Hypothalamus (tissue), 51 donors: ENCODE measurements at regions not wholly inside any gene's neighbourhood (a gene's known extent, or its start where the extent isn't known, plus 50 kb on each side); places are given as distances from the start of the nearest gene placed in this dataset.

Experiments
- DNase-seq, 51 donors: peaks; one replicate each; lab custom pipeline; 2025; lab: John Stamatoyannopoulos, UW

DNA sequence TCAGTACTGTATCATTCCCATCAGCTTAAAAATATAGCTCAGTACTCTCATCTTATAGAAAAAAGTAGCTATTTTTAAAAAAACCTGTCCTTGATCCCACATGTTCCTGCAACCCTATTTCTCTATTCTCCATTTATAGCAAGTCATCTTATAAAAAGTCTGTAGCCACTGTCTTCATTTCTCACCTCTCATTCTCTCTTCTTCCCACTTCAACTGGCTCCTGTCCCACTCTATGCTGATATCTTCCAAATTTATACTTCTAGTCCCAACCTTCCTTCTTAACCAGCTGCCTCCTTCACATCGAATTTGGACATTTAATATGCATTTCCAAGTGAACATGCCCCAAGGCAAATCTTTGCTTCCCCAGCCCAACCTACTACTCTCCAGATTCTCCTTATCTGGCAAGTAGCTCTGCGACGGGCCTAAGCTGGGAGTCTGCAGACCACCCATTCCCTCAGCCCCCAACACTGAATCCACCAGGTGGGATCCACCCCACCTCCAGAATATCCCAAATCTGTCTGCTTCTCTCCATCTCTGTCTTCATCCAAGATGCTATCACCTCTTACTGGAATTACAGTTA, 52.0 kb upstream of the TANC2 start:
- no peak for DNase-seq

- no peak for DNase-seq
These were observed 53.7 kb upstream of the TANC2 start for GRCh38 chr17:62912363-62912762.

GRCh38 chr17:62911114-62911513, 54.9 kb upstream of the TANC2 start:
- peak in 1 of 51 donors; percentile 9 for DNase-seq

- DNase-seq = no peak
These were observed 55.8 kb upstream of the TANC2 start for GRCh38 chr17:62910277-62910676.

DNA sequence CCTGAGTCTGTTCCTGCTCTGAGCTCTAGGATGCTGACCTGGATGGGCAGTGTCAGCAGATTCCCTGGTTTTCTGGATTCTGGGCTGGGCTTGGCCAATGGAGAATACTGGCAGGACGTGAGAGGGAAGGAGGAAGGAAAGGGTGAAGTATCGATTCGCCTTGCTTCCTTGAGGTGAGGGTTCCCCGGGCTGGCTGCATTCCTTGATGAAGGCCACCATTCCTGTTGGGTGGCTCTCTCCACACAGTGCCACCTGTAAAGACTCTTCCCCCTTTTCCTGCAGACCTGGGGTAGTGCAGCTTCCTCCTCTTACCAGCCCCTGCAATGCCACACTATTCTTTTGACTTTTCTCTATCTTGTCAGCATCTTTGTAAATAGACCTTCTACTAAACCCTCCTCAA, 58.1 kb upstream of the TANC2 start:
- DNase-seq = no peak

DNA sequence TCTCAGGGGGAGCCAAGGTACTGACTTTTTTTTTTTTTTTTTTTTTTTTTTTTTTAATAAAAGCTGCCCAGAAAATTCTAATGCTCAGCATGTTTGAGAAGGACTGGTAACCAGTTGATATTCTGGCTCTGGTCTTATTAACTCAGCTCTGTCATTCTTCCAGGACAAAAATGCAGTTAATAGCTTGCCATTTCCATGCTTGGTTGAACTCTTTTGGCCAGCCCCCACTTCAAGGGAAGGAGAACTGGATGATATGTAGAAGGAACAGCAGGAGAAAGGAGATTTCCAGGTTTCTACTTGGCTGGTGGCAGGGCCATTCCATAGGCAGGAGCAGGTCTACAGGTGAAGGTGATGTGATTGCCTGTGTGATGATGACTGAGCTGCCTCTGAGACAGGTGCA, 59.2 kb upstream of the TANC2 start:
- DNase-seq = no peak

DNA sequence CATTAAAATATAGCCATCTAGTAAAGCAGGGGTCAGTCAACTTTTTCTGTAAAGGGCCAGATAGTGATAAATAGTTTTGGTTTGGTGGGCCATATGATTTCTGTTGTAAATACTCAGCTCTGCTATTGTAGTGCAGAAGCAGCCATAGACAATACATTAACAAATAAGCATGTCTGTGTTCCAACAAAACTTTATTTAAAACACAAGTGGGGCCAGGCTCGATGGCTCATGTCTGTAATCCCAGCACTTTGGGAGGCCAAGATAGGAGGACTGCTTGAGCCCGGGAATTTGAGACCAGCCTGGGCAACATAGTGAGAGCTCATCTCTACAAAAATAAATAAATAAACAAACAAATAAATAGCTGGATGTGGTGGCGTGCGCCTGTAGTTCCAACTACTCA, 60.8 kb upstream of the TANC2 start:
- DNase-seq = no peak

- no peak for DNase-seq
These were observed 63.4 kb upstream of the TANC2 start for GRCh38 chr17:62902531-62903220.

GRCh38 chr17:62901544-62901943, 64.5 kb upstream of the TANC2 start:
- no peak for DNase-seq

DNA sequence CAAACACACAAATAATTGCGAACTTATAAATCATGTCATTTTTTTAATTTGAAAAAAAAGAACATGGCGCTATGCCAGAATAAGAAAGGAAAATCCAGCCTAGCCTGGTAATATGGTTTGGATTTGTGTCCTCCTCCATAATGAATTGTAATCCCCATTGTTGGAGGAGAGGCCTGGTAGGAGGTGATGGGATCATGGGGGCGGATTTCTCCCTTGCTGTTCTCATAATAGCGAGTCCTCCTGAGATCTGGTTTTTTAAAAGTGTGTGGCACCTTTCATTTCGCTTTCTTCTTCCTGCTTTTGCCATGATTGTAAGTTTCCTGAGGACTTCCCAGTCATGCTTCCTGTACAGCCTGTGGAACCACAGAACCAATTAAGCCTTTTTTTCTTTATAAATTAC, 65.9 kb upstream of the TANC2 start:
- no peak for DNase-seq

DNA sequence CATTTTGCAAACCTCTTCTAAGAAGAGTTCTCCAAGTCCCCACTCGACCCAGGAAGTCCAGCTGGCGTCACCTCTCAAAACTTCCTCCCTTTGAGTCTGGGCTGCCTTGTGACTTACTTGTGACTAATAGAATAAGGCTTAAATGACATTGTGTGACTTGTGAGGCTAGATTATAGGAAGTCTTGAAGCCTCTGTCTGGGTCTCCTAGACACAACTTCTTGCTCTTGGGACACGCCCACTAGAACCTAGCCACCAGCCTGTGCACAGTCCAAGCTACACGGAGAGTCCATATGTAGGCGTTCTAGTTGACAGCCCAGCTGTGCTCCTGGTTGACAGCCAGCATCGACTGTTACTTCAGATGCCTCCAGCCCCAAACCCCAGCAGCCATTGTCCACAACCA, 66.7 kb upstream of the TANC2 start:
- no peak for DNase-seq

- peak in 1 of 51 donors; percentile 4 for DNase-seq
These were observed 67.7 kb upstream of the TANC2 start for GRCh38 chr17:62898239-62898864.

GRCh38 chr17:62897706-62898105, 68.3 kb upstream of the TANC2 start:
- no peak for DNase-seq

DNA sequence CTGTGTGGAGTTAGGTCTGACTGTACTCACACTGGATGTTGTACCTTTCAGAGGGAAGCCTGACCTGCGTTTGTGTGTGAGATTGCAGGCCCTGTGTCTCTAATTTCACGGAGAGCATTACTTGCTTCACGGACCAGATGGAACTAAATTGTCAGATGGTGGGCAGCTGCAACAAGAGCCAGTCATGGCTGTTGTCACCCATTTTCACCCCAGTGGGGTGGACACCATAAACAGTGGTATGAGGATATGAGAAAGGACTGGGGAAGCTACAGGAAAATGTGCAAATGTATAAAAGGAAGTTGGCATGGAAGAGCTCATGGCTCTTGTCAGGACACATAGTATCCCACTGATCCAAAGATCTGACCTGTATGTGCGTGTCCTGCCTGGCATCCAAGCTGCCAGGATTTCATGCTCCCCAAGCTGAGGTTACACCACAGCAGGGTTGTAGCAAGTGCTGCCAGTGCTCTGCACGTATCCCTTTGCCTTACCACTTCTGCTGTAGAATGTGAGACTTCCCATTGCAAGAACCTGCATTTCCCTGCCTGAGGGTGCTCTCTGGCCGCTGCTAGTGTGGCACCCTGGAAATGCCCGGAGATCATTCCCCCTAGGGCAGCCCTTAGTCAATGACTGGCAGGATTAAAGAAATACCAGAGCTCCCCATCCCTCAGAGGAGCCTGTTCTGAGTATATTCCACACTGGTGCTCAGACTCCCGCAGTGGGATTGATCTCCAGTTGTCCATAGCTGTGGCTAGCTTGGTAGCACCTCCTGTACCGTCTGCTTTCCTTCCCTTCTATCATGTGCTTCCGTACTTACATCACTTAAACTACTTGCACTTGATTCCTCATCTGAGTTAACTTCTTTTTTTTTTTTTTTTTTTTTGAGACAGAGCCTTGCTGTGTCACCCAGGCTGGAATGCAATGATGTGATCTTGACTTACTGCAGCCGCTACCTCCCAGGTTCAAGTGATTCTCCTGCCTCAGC, 70.4 kb upstream of the TANC2 start:
- DNase-seq = no peak

GRCh38 chr17:62892870-62893338, 73.1 kb upstream of the TANC2 start:
- peak in 10 of 51 donors; percentile 1 to 25 (median 12) for DNase-seq

DNA sequence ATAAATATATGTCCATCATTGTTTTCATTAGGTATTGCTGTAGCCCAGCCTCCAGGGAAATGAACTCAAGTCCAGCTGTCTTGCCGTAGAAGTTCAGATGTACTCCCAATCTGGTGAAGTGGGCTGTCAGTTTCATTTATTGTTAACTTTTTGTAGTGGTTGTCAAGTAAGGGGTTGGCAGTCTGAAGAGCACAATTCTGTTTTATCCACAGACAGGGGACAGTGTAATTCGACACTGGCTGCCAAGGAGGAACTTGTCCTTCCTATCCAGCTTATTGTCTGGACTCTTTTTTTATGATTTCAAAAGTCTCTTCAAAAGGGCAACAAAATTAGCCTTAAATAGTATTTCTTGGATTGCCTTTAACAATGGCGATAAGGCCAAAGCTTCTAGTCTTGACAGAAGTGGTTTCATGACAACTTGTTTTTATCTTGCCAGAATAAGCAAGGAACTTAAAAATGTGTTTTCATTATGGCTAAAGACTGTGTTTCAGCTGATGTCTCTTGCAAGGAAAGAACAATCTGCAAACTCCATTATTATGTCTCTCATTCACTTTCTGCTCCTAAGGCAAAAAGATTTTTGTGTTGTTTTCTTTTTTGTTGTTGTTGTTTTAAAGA, 73.9 kb upstream of the TANC2 start:
- DNase-seq = peak in 1 of 51 donors; percentile 15

- no peak for DNase-seq
These were observed 74.4 kb upstream of the TANC2 start for GRCh38 chr17:62891659-62892058.

DNA sequence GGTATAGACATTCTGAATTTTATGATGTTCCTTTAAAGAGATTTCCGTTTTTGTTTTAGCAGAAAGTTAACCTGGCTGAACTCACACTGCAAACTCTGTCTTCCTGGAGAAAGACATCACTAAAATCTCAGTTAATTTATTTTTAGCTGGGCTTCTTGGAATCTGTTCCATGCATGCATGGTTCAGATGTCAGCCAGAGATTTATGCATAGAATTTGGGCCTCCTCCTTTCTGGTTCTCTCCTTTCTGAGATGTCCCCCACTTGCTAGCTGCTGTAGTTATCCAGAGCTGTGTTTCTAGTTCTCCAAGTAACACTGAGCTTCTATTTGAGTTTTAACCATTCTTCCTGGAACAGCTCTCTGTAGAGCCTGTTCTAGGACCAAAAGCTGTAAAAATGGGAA, 77.3 kb upstream of the TANC2 start:
- no peak for DNase-seq

DNA sequence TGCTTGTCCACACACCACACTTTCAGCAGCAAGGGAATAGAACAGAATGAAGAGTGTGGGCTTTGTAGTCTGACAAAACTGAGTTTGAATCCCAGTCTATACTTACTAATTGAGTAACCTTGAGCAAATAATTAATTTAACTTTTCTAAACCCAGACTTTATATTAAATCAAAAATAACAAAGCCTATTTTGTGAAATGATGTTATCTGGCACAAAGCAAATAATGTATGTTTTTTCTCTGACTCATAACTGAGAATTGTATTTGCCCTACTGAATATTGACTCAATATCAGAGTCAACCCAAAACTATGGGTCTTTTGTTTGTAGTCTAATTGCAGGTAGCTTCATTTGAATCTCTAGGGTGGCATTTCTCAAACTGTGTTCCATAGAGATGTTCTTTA, 77.9 kb upstream of the TANC2 start:
- DNase-seq = no peak

- no peak for DNase-seq
These were observed 78.6 kb upstream of the TANC2 start for GRCh38 chr17:62887437-62887836.

DNA sequence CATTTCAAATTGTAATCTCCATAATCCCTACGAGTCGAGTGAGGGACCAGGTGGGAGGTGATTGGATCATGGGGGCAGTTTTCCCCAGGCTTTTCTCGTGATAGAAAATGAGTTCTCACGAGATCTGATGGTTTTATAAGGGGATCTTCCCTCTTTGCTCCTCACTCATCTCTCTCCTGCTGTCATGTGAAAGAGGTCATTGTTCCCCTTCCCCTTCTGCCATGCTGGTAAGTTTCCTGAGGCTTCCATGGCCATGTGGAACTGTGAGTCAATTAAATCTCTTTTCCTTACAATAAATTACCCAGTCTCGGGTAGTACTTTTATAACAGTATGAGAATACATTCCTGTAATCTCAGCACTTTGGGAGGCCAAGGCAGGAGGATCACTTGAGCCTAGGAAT, 76.7 kb upstream of the MARCHF10 start:
- no peak for DNase-seq
